ENCODE measurements at regions not wholly inside any gene's neighbourhood (a gene's known extent, or its start where the extent isn't known, plus 50 kb on each side); places are given as distances from the start of the nearest gene placed in this dataset.

GRCh38 chr7:155921804-155922066, 109.5 kb upstream of the SHH start (continued):
- TF ChIP-seq, protein P1, sequence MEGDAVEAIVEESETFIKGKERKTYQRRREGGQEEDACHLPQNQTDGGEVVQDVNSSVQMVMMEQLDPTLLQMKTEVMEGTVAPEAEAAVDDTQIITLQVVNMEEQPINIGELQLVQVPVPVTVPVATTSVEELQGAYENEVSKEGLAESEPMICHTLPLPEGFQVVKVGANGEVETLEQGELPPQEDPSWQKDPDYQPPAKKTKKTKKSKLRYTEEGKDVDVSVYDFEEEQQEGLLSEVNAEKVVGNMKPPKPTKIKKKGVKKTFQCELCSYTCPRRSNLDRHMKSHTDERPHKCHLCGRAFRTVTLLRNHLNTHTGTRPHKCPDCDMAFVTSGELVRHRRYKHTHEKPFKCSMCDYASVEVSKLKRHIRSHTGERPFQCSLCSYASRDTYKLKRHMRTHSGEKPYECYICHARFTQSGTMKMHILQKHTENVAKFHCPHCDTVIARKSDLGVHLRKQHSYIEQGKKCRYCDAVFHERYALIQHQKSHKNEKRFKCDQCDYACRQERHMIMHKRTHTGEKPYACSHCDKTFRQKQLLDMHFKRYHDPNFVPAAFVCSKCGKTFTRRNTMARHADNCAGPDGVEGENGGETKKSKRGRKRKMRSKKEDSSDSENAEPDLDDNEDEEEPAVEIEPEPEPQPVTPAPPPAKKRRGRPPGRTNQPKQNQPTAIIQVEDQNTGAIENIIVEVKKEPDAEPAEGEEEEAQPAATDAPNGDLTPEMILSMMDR (conservative IDR thresholded peaks at IDR 0.05; ENCODE audit: low read depth in 2 of 2): no peak
- TF ChIP-seq ZNF331 (CRISPR knock-in tag; IDR thresholded peaks at IDR 0.05; ENCODE audit: low read depth) (no peak), POLR2AphosphoS5 (IDR thresholded peaks at IDR 0.05; ENCODE audit: low read depth) (no peak), ZNF114 (CRISPR knock-in tag; IDR thresholded peaks at IDR 0.05) (no peak)

- Mint-ChIP-seq H3K4me3 (no peak overlapping the region), H3K27me3 (ENCODE audit: insufficient read depth, low read depth, poor library complexity) (peaks cover 15% of the 10 kb centered on the region), H3K4me1 (peaks cover 12% of the 10 kb centered on the region), H3K9me3 (no peaks in the 10 kb centered on the region; the same call in 2 of the 3 replicates), H3K27ac (no peak overlapping the region; the same call in 1 of the 2 replicates), H3K36me3 (ENCODE audit: low read depth) (no peaks in the 10 kb centered on the region; the same call in 2 of the 3 replicates)
- H3F3A ChIP-seq (replicated peaks; ENCODE audit: low read depth): no peaks in the 10 kb centered on the region
- no peaks in the 10 kb centered on the region for H3K9me2 ChIP-seq (ENCODE audit: insufficient read depth)
- no peak overlapping the region for H3K4me3 ChIP-seq
- H3K27me3 ChIP-seq (ENCODE audit: insufficient read depth): no peaks in the 10 kb centered on the region
- no peaks in the 10 kb centered on the region for H3K4me1 ChIP-seq (ENCODE audit: insufficient read depth)
- no peak overlapping the region for H3K4me2 ChIP-seq
- no peak overlapping the region for H2AFZ ChIP-seq
- DNase-seq (ENCODE audit: low spot score): no peak
- no peak for ATAC-seq
- H4K20me1 ChIP-seq (replicated peaks; ENCODE audit: insufficient read depth): no peaks in the 10 kb centered on the region
- H3K27ac ChIP-seq (ENCODE audit: low read depth): no peak overlapping the region
- H3K79me2 ChIP-seq (replicated peaks; ENCODE audit: insufficient read depth): no peaks in the 10 kb centered on the region
- no peaks in the 10 kb centered on the region for H3K36me3 ChIP-seq (ENCODE audit: insufficient read depth)
- TF ChIP-seq CREB1 (CRISPR knock-in tag; IDR thresholded peaks at IDR 0.05; ENCODE audit: low read depth) (no peak), EZH2phosphoT487 (IDR thresholded peaks at IDR 0.05; ENCODE audit: unreplicated experiment) (no peak), POLR2AphosphoS5 (IDR thresholded peaks at IDR 0.05; ENCODE audit: low read depth) (no peak), ZNF114 (CRISPR knock-in tag; IDR thresholded peaks at IDR 0.05) (no peak), STAT1 (IDR thresholded peaks at IDR 0.05; ENCODE audit: unreplicated experiment) (no peak), JUNB (IDR thresholded peaks at IDR 0.05; ENCODE audit: unreplicated experiment) (no peak), ZNF462 (CRISPR knock-in tag; IDR thresholded peaks at IDR 0.05) (no peak), ZNF331 (CRISPR knock-in tag; IDR thresholded peaks at IDR 0.05; ENCODE audit: low read depth) (no peak), REST (IDR thresholded peaks at IDR 0.05; ENCODE audit: unreplicated experiment) (no peak), EZH2 (IDR thresholded peaks at IDR 0.05; ENCODE audit: low read depth, unreplicated experiment) (no peak)
Observed at GRCh38 chr7:155921086-155921803, 109.0 kb upstream of the SHH start.

Data from GM23338 (cell line).